ENCODE measurements at regions not wholly inside any gene's neighbourhood (a gene's known extent, or its start where the extent isn't known, plus 50 kb on each side); places are given as distances from the start of the nearest gene placed in this dataset.
"Not testable (repeated sequence)": the region's sequence is repeated elsewhere in the genome, so short reads cannot be mapped to it uniquely, and the experiment has no call there.

- Histone ChIP-seq H3K36me3 (ENCODE audit: control insufficient read depth in 2 of 2, extremely low read depth in 1 of 2, insufficient read depth in 2 of 2, low read length in 2 of 2) (no peaks in the 10 kb centered on the region), H3K79me2 (ENCODE audit: control insufficient read depth, insufficient read depth, low read length) (no peaks in the 10 kb centered on the region), H3K9ac (ENCODE audit: control insufficient read depth, extremely low read depth, insufficient read depth, low read length) (no peak overlapping the region), H3K27ac (ENCODE audit: control insufficient read depth, insufficient read depth, low read length) (no peak overlapping the region), H3K4me3 (ENCODE audit: control insufficient read depth in 2 of 3, extremely low read depth in 1 of 3, insufficient read depth in 2 of 3, low read depth in 1 of 3, low read length in 3 of 3) (no peak overlapping the region), H4K20me1 (ENCODE audit: control insufficient read depth, extremely low read depth, insufficient read depth, low read length) (no peaks in the 10 kb centered on the region), H2AFZ (ENCODE audit: control insufficient read depth, low read length) (no peak overlapping the region), H3K4me1 (ENCODE audit: control insufficient read depth, extremely low read depth, insufficient read depth, low read length) (no peaks in the 10 kb centered on the region), H3K9me1 (ENCODE audit: control insufficient read depth, extremely low read depth, insufficient read depth, low read length) (no peaks in the 10 kb centered on the region), H3K27me3 (ENCODE audit: control insufficient read depth, extremely low read depth, insufficient read depth, low read length) (no peaks in the 10 kb centered on the region), H3K4me2 (ENCODE audit: control insufficient read depth, extremely low read depth, insufficient read depth, low read depth, low read length) (no peak overlapping the region), H3K9me3 (ENCODE audit: control insufficient read depth, low read depth, low read length) (no peaks in the 10 kb centered on the region)
- FAIRE-seq (no peak), DNase-seq (ENCODE audit: low read depth, low spot score) (no peak)
- dilution Hi-C loops (cut with MboI; ENCODE audit: extremely low pct_ligation_motif_present, low sequenced_read_pairs): no loop called here
- TF ChIP-seq EZH2 (IDR thresholded peaks at IDR 0.05; ENCODE audit: low read length): no peak
- TF ChIP-seq CTCF (optimal IDR thresholded peaks at IDR 0.05 in 1 of 3, IDR thresholded peaks at IDR 0.05 in 1 of 3, conservative IDR thresholded peaks at IDR 0.05 in 1 of 3; ENCODE audit: extremely low read depth in 1 of 3, insufficient read depth in 2 of 3, low read length in 3 of 3): no peak
These were observed 78.9 kb upstream of the ZNF462 start for GRCh38 chr9:106784076-106784475.

GRCh38 chr9:106785200-106785599, 77.8 kb upstream of the ZNF462 start:
- H3K9me3 ChIP-seq (ENCODE audit: control insufficient read depth, low read depth, low read length): no peaks in the 10 kb centered on the region
- H3K9me1 ChIP-seq (ENCODE audit: control insufficient read depth, extremely low read depth, insufficient read depth, low read length): no peaks in the 10 kb centered on the region
- no peaks in the 10 kb centered on the region for H4K20me1 ChIP-seq (ENCODE audit: control insufficient read depth, extremely low read depth, insufficient read depth, low read length)
- H3K79me2 ChIP-seq (ENCODE audit: control insufficient read depth, insufficient read depth, low read length): no peaks in the 10 kb centered on the region
- H3K4me1 ChIP-seq (ENCODE audit: control insufficient read depth, extremely low read depth, insufficient read depth, low read length): no peaks in the 10 kb centered on the region
- FAIRE-seq (no peak), DNase-seq (ENCODE audit: low read depth, low spot score) (no peak)
- no peak overlapping the region for H3K4me2 ChIP-seq (ENCODE audit: control insufficient read depth, extremely low read depth, insufficient read depth, low read depth, low read length)
- no peak overlapping the region for H3K4me3 ChIP-seq (ENCODE audit: control insufficient read depth in 2 of 3, extremely low read depth in 1 of 3, insufficient read depth in 2 of 3, low read depth in 1 of 3, low read length in 3 of 3)
- no peak overlapping the region for H3K27ac ChIP-seq (ENCODE audit: control insufficient read depth, insufficient read depth, low read length)
- no peaks in the 10 kb centered on the region for H3K27me3 ChIP-seq (ENCODE audit: control insufficient read depth, extremely low read depth, insufficient read depth, low read length)
- no peak overlapping the region for H3K9ac ChIP-seq (ENCODE audit: control insufficient read depth, extremely low read depth, insufficient read depth, low read length)
- H2AFZ ChIP-seq (ENCODE audit: control insufficient read depth, low read length): no peak overlapping the region
- dilution Hi-C loops (cut with MboI; ENCODE audit: extremely low pct_ligation_motif_present, low sequenced_read_pairs): no loop called here
- no peak for TF ChIP-seq CTCF (optimal IDR thresholded peaks at IDR 0.05 in 1 of 3, IDR thresholded peaks at IDR 0.05 in 1 of 3, conservative IDR thresholded peaks at IDR 0.05 in 1 of 3; ENCODE audit: extremely low read depth in 1 of 3, insufficient read depth in 2 of 3, low read length in 3 of 3)
- no peak for TF ChIP-seq EZH2 (IDR thresholded peaks at IDR 0.05; ENCODE audit: low read length)
- no peaks in the 10 kb centered on the region for H3K36me3 ChIP-seq (ENCODE audit: control insufficient read depth in 2 of 2, extremely low read depth in 1 of 2, insufficient read depth in 2 of 2, low read length in 2 of 2)

GRCh38 chr9:106788021-106788420, 74.9 kb upstream of the ZNF462 start:
- H3K27me3 ChIP-seq (ENCODE audit: control insufficient read depth, extremely low read depth, insufficient read depth, low read length); H3K9me1 ChIP-seq (ENCODE audit: control insufficient read depth, extremely low read depth, insufficient read depth, low read length); H2AFZ ChIP-seq (ENCODE audit: control insufficient read depth, low read length); H3K4me3 ChIP-seq (ENCODE audit: control insufficient read depth in 2 of 3, extremely low read depth in 1 of 3, insufficient read depth in 2 of 3, low read depth in 1 of 3, low read length in 3 of 3); DNase-seq (ENCODE audit: low read depth, low spot score); H3K27ac ChIP-seq (ENCODE audit: control insufficient read depth, insufficient read depth, low read length); dilution Hi-C loops (cut with MboI; ENCODE audit: extremely low pct_ligation_motif_present, low sequenced_read_pairs); H3K9ac ChIP-seq (ENCODE audit: control insufficient read depth, extremely low read depth, insufficient read depth, low read length); FAIRE-seq; H3K36me3 ChIP-seq (ENCODE audit: control insufficient read depth in 2 of 2, extremely low read depth in 1 of 2, insufficient read depth in 2 of 2, low read length in 2 of 2); H3K9me3 ChIP-seq (ENCODE audit: control insufficient read depth, low read depth, low read length); H4K20me1 ChIP-seq (ENCODE audit: control insufficient read depth, extremely low read depth, insufficient read depth, low read length); H3K79me2 ChIP-seq (ENCODE audit: control insufficient read depth, insufficient read depth, low read length); H3K4me1 ChIP-seq (ENCODE audit: control insufficient read depth, extremely low read depth, insufficient read depth, low read length); H3K4me2 ChIP-seq (ENCODE audit: control insufficient read depth, extremely low read depth, insufficient read depth, low read depth, low read length): not testable (repeated sequence)
